Astrocyte (in vitro differentiated cells and primary cell): ENCODE measurements at regions not wholly inside any gene's neighbourhood (a gene's known extent, or its start where the extent isn't known, plus 50 kb on each side); places are given as distances from the start of the nearest gene placed in this dataset.

ENCODE experiments used
- CTCF ChIP-seq: IDR thresholded peaks from 2 replicates; pipeline ENCODE4 v1.5.1; 2011; ENCODE audit warnings: low read depth, mild to moderate bottlenecking, inconsistent platforms, low read length, moderate library complexity; ENCODE audit not compliant: insufficient read depth
- EZH2 ChIP-seq: IDR thresholded peaks from 2 replicates; pipeline ENCODE4 v1.6.1; 2012; ENCODE audit warnings: mild to moderate bottlenecking, low read length, inconsistent platforms; ENCODE audit not compliant: insufficient read depth

- TF ChIP-seq EZH2 (no peak), CTCF (no peak)
Measured at GRCh38 chr22:34379825-34380224, 459.5 kb upstream of the LARGE1 start.
